IMR-90 (cell line): ENCODE measurements at regions not wholly inside any gene's neighbourhood (a gene's known extent, or its start where the extent isn't known, plus 50 kb on each side); places are given as distances from the start of the nearest gene placed in this dataset.

Experiments
- ATAC-seq: fragments of 200-7000 bp; cut with Tn5 transposase; 2 replicates; pipeline ENCODE4 v1.9.1; 2020; ENCODE audit warnings: low read depth, mild to moderate bottlenecking, moderate library complexity
- BruUV-seq: library from RNA; stranded (reverse); fragments of 400-500 nt; replicated peaks from 2 replicates; lab custom pipeline; 2021; lab: Mats Ljungman, UMichigan
- CTCF ChIA-PET: fragments of 300-600 bp; formaldehyde crosslinking; extraction: SDS; loops from one replicate; lab custom pipeline; 2021; ENCODE audit warnings: antibody characterized with exemption; lab: Yijun Ruan, JAX
- POLR2A ChIA-PET: fragments of 300-600 bp; sonication (Branson Sonifier 250); formaldehyde crosslinking; loops from one replicate; lab custom pipeline; 2022; ENCODE audit warnings: antibody characterized with exemption; ENCODE audit not compliant: unreplicated experiment; lab: Charles Lee
- DNase-seq: peaks from one replicate; pipeline ENCODE4 v3.0.0; 2013
- H2AFZ ChIP-seq: replicated peaks from 2 replicates; pipeline ENCODE3; 2013; ENCODE audit warnings: low read length, mild to moderate bottlenecking; ENCODE audit not compliant: poor library complexity
- H2AK5ac ChIP-seq: 2 replicates; pipeline ENCODE4 v1.6.1; 2013; ENCODE audit warnings: low read depth, low read length, inconsistent platforms
- H2AK9ac ChIP-seq: replicated peaks from 2 replicates; pipeline ENCODE3; 2013; ENCODE audit warnings: mild to moderate bottlenecking, low read depth, low read length, moderate library complexity; ENCODE audit not compliant: poor library complexity
- H2BK120ac ChIP-seq: 2 replicates; pipeline ENCODE4 v1.6.1; 2013; ENCODE audit warnings: low read depth, low read length, inconsistent platforms
- H2BK15ac ChIP-seq: 3 replicates; pipeline ENCODE4 v1.6.1; 2013; ENCODE audit warnings: low read depth, low read length, inconsistent platforms
- H2BK20ac ChIP-seq: 2 replicates; pipeline ENCODE4 v1.6.1; 2013; ENCODE audit warnings: low read depth, mild to moderate bottlenecking, inconsistent platforms, low read length, moderate library complexity
- H2BK5ac ChIP-seq: 2 replicates; pipeline ENCODE4 v1.6.1; 2013; ENCODE audit warnings: mild to moderate bottlenecking, low read depth, low read length, inconsistent platforms; ENCODE audit not compliant: poor library complexity, severe bottlenecking
- H3K14ac ChIP-seq: replicated peaks from 2 replicates; pipeline ENCODE4 v1.6.1; 2013; ENCODE audit warnings: low read depth, low read length, inconsistent platforms
- H3K18ac ChIP-seq: 2 replicates; pipeline ENCODE4 v1.6.1; 2013; ENCODE audit warnings: low read depth, low read length, control low read depth
- H3K23ac ChIP-seq: 2 replicates; pipeline ENCODE4 v1.6.1; 2013; ENCODE audit warnings: low read depth, low read length, inconsistent platforms
- H3K27ac ChIP-seq: 2 replicates; pipeline ENCODE4 v1.5.1; 2013; ENCODE audit warnings: mild to moderate bottlenecking, control low read depth, low read length; ENCODE audit not compliant: insufficient read depth
- H3K27me3 ChIP-seq: 2 replicates; pipeline ENCODE4 v1.6.1; 2013; ENCODE audit warnings: low read length; ENCODE audit not compliant: control insufficient read depth, insufficient read depth
- H3K36me3 ChIP-seq: 2 replicates; pipeline ENCODE4 v1.6.1; 2013; ENCODE audit warnings: low read length, mixed read lengths; ENCODE audit not compliant: control insufficient read depth, insufficient read depth
- H3K4ac ChIP-seq: 2 replicates; pipeline ENCODE4 v1.6.1; 2013; ENCODE audit warnings: low read depth, low read length, inconsistent platforms
- H3K4me1 ChIP-seq: 2 replicates; pipeline ENCODE4 v1.6.1; 2013; ENCODE audit warnings: low read length, mixed read lengths; ENCODE audit not compliant: control insufficient read depth, insufficient read depth
- H3K4me2 ChIP-seq: 2 replicates; pipeline ENCODE4 v1.6.1; 2013; ENCODE audit warnings: low read depth, mild to moderate bottlenecking, control low read depth, low read length, moderate library complexity
- H3K4me3 ChIP-seq: 2 replicates; pipeline ENCODE4 v1.5.1; 2013; ENCODE audit warnings: low read depth, mild to moderate bottlenecking, control low read depth, low read length, moderate library complexity; ENCODE audit not compliant: insufficient read depth
- H3K56ac ChIP-seq: 2 replicates; pipeline ENCODE4 v1.6.1; 2013; ENCODE audit warnings: low read length, inconsistent platforms; ENCODE audit not compliant: insufficient read depth; ENCODE audit errors: extremely low read depth
- H3K79me1 ChIP-seq, 2 experiments: 2 replicates each; pipeline ENCODE4 v1.6.1; 2013; ENCODE audit warnings: low read length in 2 of 2, inconsistent platforms in 1 of 2, low read depth in 1 of 2
- H3K9ac ChIP-seq: 2 replicates; pipeline ENCODE4 v1.6.1; 2013; ENCODE audit warnings: low read depth, low read length, control low read depth
- H3K9me1 ChIP-seq: 2 replicates; pipeline ENCODE4 v1.6.1; 2013; ENCODE audit warnings: low read length, inconsistent platforms; ENCODE audit not compliant: insufficient read depth
- H3K9me3 ChIP-seq: 2 replicates; pipeline ENCODE4 v1.6.1; 2013; ENCODE audit warnings: low read length; ENCODE audit not compliant: control insufficient read depth, insufficient read depth
- H4K20me1 ChIP-seq: 2 replicates; pipeline ENCODE4 v1.6.1; 2013; ENCODE audit warnings: low read length, inconsistent platforms; ENCODE audit not compliant: insufficient read depth
- H4K5ac ChIP-seq: 2 replicates; pipeline ENCODE4 v1.6.1; 2013; ENCODE audit warnings: mild to moderate bottlenecking, low read depth, low read length, control low read depth
- H4K8ac ChIP-seq, 2 experiments: 2 replicates each; pipeline ENCODE4 v1.6.1; 2013; ENCODE audit warnings: low read depth in 2 of 2, low read length in 2 of 2, control low read depth in 1 of 2, inconsistent platforms in 1 of 2
- H4K91ac ChIP-seq: 2 replicates; pipeline ENCODE4 v1.6.1; 2013; ENCODE audit warnings: low read depth, low read length, inconsistent platforms; ENCODE audit not compliant: insufficient read depth
- BHLHE40 ChIP-seq: fragments of 150-350 bp; IDR thresholded peaks from 2 replicates; pipeline ENCODE4 v1.6.1; 2016; ENCODE audit warnings: mild to moderate bottlenecking, low read depth, low read length
- CEBPB ChIP-seq: IDR thresholded peaks from 2 replicates; pipeline ENCODE4 v1.6.1; 2012; ENCODE audit warnings: low read depth, low read length, improper control_type of control experiment
- CHD1 ChIP-seq: IDR thresholded peaks from 2 replicates; pipeline ENCODE4 v1.6.1; 2012; ENCODE audit warnings: low read depth, low read length, improper control_type of control experiment
- CTCF ChIP-seq: conservative IDR thresholded peaks from 2 replicates; pipeline ENCODE4 v1.5.1; 2012; ENCODE audit warnings: mild to moderate bottlenecking, low read depth, low read length, improper control_type of control experiment
- ELK1 ChIP-seq: fragments of 150-350 bp; IDR thresholded peaks from 2 replicates; pipeline ENCODE4 v1.6.1; 2016; ENCODE audit warnings: low read depth, mild to moderate bottlenecking, low read length, moderate library complexity, borderline replicate concordance
- MAFK ChIP-seq: IDR thresholded peaks from 2 replicates; pipeline ENCODE4 v1.6.1; 2012; ENCODE audit warnings: low read depth, low read length, improper control_type of control experiment
- MAZ ChIP-seq: IDR thresholded peaks from 2 replicates; pipeline ENCODE4 v1.6.1; 2012; ENCODE audit warnings: low read depth, mild to moderate bottlenecking, low read length, improper control_type of control experiment, moderate library complexity, borderline replicate concordance
- MXI1 ChIP-seq: IDR thresholded peaks from 2 replicates; pipeline ENCODE4 v1.6.1; 2012; ENCODE audit warnings: low read depth, mild to moderate bottlenecking, low read length, moderate library complexity, borderline replicate concordance
- NFE2L2 ChIP-seq: fragments of 150-350 bp; IDR thresholded peaks from 2 replicates; pipeline ENCODE4 v1.6.1; 2016; ENCODE audit warnings: low read depth, mild to moderate bottlenecking, low read length
- POLR2A ChIP-seq: IDR thresholded peaks from 2 replicates; pipeline ENCODE4 v1.6.1; 2012; ENCODE audit warnings: mild to moderate bottlenecking, low read depth, low read length
- RAD21 ChIP-seq: IDR thresholded peaks from 2 replicates; pipeline ENCODE4 v1.6.1; 2012; ENCODE audit warnings: low read length, improper control_type of control experiment
- RCOR1 ChIP-seq: IDR thresholded peaks from 2 replicates; pipeline ENCODE4 v1.6.1; 2012; ENCODE audit warnings: mild to moderate bottlenecking, low read length, improper control_type of control experiment; ENCODE audit not compliant: insufficient replicate concordance
- RFX5 ChIP-seq: IDR thresholded peaks from 2 replicates; pipeline ENCODE4 v1.8.0; 2012; ENCODE audit warnings: low read depth, mild to moderate bottlenecking, low read length, moderate library complexity
- SMC3 ChIP-seq: fragments of 150-350 bp; IDR thresholded peaks from 2 replicates; pipeline ENCODE4 v1.6.1; 2016; ENCODE audit warnings: low read depth, mild to moderate bottlenecking, antibody characterized with exemption, low read length, moderate library complexity
- USF2 ChIP-seq: fragments of 150-350 bp; IDR thresholded peaks from 2 replicates; pipeline ENCODE4 v1.6.1; 2017; ENCODE audit warnings: mild to moderate bottlenecking, antibody characterized with exemption, low read length, low read depth
- WGBS, 2 experiments: methylation state at CpG; one replicate each; pipeline versions ENCODE4 v1.1.5 to v1.1.7; 2013; ENCODE audit warnings: missing lambda C conversion rate in 2 of 2; ENCODE audit not compliant: insufficient read length in 1 of 2; ENCODE audit errors: extremely low coverage in 2 of 2; 5-methylcytosine and 5-hydroxymethylcytosine counted together
- dilution Hi-C: fragments of 300-500 bp; cut with HindIII; formaldehyde crosslinking; loops from one replicate; pipeline ENCODE4 v1.14.3; 2018; ENCODE audit warnings: low sequenced_read_pairs; ENCODE audit not compliant: unreplicated experiment
- in situ Hi-C: fragments of 300-500 bp; cut with MboI; formaldehyde crosslinking; loops from 3 replicates; pipeline ENCODE4 v1.14.3; 2019; ENCODE audit warnings: low sequenced_read_pairs, inconsistent platforms, mixed read lengths
- intact Hi-C: fragments of 100-400 bp; cut with micrococcal nuclease; formaldehyde crosslinking; loops from 2 replicates; pipeline ENCODE4 v1.10.0; 2022

- Histone ChIP-seq H3K9me3 (peaks cover 13% of the 10 kb centered on the region; the same call in 1 of the 2 replicates), H3K9me1 (no peaks in the 10 kb centered on the region), H2BK5ac (no peak overlapping the region), H3K4me2 (no peak overlapping the region), H3K4me1 (no peaks in the 10 kb centered on the region), H3K27ac (no peak overlapping the region), H2BK15ac (no peak overlapping the region), H4K5ac (no peak overlapping the region), H3K4me3 (no peak overlapping the region), H2AK9ac (no peak overlapping the region), H2BK20ac (no peak overlapping the region), H3K23ac (no peak overlapping the region), H4K91ac (no peak overlapping the region), H3K14ac (no peak overlapping the region), H3K18ac (no peak overlapping the region), H3K27me3 (no peaks in the 10 kb centered on the region), H2AFZ (no peak overlapping the region), H3K4ac (no peak overlapping the region), H3K56ac (no peak overlapping the region), H2AK5ac (no peak overlapping the region), H3K36me3 (no peaks in the 10 kb centered on the region), H2BK120ac (no peak overlapping the region), H3K79me1 (no peaks in the 10 kb centered on the region), H3K9ac (no peak overlapping the region), H4K20me1 (no peaks in the 10 kb centered on the region), H4K8ac (no peak overlapping the region)
- intact Hi-C loops: no loop called here
- TF ChIP-seq POLR2A: no peak
- no peak for TF ChIP-seq ELK1
- no peak for TF ChIP-seq CHD1
- TF ChIP-seq RFX5: no peak
- TF ChIP-seq SMC3: no peak
- TF ChIP-seq USF2: no peak
- TF ChIP-seq CTCF: no peak
- no peak for TF ChIP-seq MAZ
- TF ChIP-seq BHLHE40: no peak
- TF ChIP-seq NFE2L2: no peak
- no peak for TF ChIP-seq CEBPB
- no peak for TF ChIP-seq MAFK
- TF ChIP-seq MXI1: no peak
- TF ChIP-seq RCOR1: no peak
- no peak for TF ChIP-seq RAD21
- no CpG with 5 or more reads among the region's 4 CpGs for WGBS, 2 experiments
- DNase-seq (no peak), ATAC-seq (no peak)
- dilution Hi-C loops: no loop called here
- in situ Hi-C loops: no loop called here
- CTCF ChIA-PET: no interaction called here
- POLR2A ChIA-PET: no interaction called here
- no TSS peak for BruUV-seq
These were observed 1103.0 kb downstream of the CBLN2 start for GRCh38 chr18:71441156-71441555.
